ENCODE measurements at regions not wholly inside any gene's neighbourhood (a gene's known extent, or its start where the extent isn't known, plus 50 kb on each side); places are given as distances from the start of the nearest gene placed in this dataset.

DNA sequence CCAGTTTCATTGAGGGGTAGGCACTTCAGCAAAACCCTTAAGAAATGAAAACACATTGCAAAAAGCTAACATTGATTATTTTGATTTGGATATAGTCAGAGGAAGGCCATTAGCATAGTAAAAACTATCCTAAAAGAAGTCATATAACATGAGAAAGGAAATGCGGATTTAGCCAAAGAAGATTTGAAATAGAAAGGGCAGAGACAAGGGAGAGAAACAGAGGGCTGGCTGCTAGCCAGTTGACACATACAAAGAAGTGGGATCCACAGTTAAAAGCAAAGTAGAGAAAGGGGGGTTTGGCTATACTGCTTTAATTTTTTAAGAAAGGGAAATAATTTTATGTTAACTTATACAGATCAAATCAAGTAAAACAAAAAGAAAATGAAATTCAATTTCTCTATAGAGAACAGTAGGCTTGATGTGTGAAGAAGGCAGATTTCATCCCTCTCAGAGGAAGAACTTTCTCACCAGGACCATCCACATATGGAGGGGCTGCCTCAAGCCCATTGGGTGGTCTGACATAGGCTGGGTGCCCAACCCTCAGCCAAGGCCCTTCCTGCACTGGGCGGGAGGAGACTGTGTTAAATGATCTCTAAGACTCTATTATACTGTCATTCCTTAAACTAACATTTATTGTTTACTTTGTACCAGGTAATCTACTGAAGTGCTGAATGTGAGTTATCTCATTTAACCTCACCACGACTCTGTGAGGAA lies 420.3 kb downstream of the CCDC91 start:
- Histone ChIP-seq H3K4me3 (ENCODE audit: low read depth, low read length, poor library complexity, severe bottlenecking) (no peak overlapping the region), H3K9ac (ENCODE audit: low read length) (no peak overlapping the region), H3K79me2 (ENCODE audit: insufficient read depth, low read length) (no peaks in the 10 kb centered on the region), H3K27ac (ENCODE audit: low read depth, low read length, poor library complexity, severe bottlenecking) (no peak overlapping the region), H4K20me1 (ENCODE audit: insufficient read depth, low read length) (no peaks in the 10 kb centered on the region), H3K36me3 (ENCODE audit: insufficient read depth, low read length) (no peaks in the 10 kb centered on the region), H3K4me1 (ENCODE audit: insufficient read depth, low read length, severe bottlenecking) (no peaks in the 10 kb centered on the region), H2AFZ (ENCODE audit: low read length) (no peak overlapping the region), H3K27me3 (ENCODE audit: insufficient read depth, low read length) (no peaks in the 10 kb centered on the region), H3K4me2 (ENCODE audit: low read length) (no peak overlapping the region), H3K9me3 (ENCODE audit: low read length) (peaks cover 6% of the 10 kb centered on the region; the same call in 1 of the 2 replicates), H3K9me2 (ENCODE audit: low read depth, low read length) (no peaks in the 10 kb centered on the region), H3F3A (ENCODE audit: insufficient read depth, low read length) (no peaks in the 10 kb centered on the region)
- TF ChIP-seq EZH2 (IDR thresholded peaks at IDR 0.05; ENCODE audit: borderline replicate concordance, low read length), result no peak
- TF ChIP-seq, protein P1, sequence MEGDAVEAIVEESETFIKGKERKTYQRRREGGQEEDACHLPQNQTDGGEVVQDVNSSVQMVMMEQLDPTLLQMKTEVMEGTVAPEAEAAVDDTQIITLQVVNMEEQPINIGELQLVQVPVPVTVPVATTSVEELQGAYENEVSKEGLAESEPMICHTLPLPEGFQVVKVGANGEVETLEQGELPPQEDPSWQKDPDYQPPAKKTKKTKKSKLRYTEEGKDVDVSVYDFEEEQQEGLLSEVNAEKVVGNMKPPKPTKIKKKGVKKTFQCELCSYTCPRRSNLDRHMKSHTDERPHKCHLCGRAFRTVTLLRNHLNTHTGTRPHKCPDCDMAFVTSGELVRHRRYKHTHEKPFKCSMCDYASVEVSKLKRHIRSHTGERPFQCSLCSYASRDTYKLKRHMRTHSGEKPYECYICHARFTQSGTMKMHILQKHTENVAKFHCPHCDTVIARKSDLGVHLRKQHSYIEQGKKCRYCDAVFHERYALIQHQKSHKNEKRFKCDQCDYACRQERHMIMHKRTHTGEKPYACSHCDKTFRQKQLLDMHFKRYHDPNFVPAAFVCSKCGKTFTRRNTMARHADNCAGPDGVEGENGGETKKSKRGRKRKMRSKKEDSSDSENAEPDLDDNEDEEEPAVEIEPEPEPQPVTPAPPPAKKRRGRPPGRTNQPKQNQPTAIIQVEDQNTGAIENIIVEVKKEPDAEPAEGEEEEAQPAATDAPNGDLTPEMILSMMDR (IDR thresholded peaks at IDR 0.05; ENCODE audit: low read length), result no peak

DNA sequence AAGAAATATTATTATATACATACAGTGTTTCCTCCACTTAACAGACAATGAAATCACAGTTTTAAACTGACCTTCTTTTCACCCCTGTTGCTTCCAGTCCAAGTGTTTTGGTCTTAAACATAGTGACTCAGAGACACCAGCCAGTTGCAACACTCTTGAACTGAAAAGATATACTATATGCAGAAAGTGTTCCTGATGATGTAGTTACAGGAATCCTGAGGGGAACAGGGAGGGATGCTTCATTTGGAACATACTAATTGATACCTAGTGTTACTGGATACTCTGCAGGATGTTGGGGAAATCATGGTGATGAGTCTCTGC lies 420.8 kb downstream of the CCDC91 start:
- Histone ChIP-seq H3K27me3 (ENCODE audit: insufficient read depth, low read length) (no peaks in the 10 kb centered on the region), H3K4me2 (ENCODE audit: low read length) (no peak overlapping the region), H3K4me3 (ENCODE audit: low read depth, low read length, poor library complexity, severe bottlenecking) (no peak overlapping the region), H4K20me1 (ENCODE audit: insufficient read depth, low read length) (no peaks in the 10 kb centered on the region), H3K9me2 (ENCODE audit: low read depth, low read length) (no peaks in the 10 kb centered on the region), H3K36me3 (ENCODE audit: insufficient read depth, low read length) (no peaks in the 10 kb centered on the region), H3K9me3 (ENCODE audit: low read length) (peaks cover 6% of the 10 kb centered on the region; the same call in 1 of the 2 replicates), H2AFZ (ENCODE audit: low read length) (no peak overlapping the region), H3K4me1 (ENCODE audit: insufficient read depth, low read length, severe bottlenecking) (no peaks in the 10 kb centered on the region), H3F3A (ENCODE audit: insufficient read depth, low read length) (no peaks in the 10 kb centered on the region), H3K79me2 (ENCODE audit: insufficient read depth, low read length) (no peaks in the 10 kb centered on the region), H3K9ac (ENCODE audit: low read length) (no peak overlapping the region), H3K27ac (ENCODE audit: low read depth, low read length, poor library complexity, severe bottlenecking) (no peak overlapping the region)
- no peak for TF ChIP-seq EZH2 (IDR thresholded peaks at IDR 0.05; ENCODE audit: borderline replicate concordance, low read length)
- TF ChIP-seq, protein P1 (IDR thresholded peaks at IDR 0.05; ENCODE audit: low read length), result no peak

DNA sequence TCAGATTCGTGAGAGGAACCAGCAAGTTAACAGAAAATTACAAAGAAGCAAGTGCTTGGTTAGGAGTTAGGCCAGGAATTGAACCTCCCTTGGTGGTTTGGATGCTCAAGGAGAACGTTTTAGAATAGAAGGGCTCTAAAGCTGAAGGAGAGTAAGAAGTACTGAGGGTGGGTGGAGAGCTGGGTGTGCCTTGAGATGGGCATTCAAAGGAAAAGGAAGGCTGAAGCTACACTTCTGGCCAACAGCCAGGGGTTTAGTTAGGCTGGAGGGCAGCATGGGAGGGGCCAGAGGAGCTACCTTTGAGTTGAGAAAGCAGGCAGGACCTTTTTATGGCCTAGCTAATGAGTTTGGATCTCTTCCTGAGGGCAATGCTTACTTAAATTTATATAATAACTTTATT lies 421.2 kb downstream of the CCDC91 start:
- Histone ChIP-seq H3K9me3 (ENCODE audit: low read length) (peaks cover 6% of the 10 kb centered on the region; the same call in 1 of the 2 replicates), H3K79me2 (ENCODE audit: insufficient read depth, low read length) (no peaks in the 10 kb centered on the region), H3K27ac (ENCODE audit: low read depth, low read length, poor library complexity, severe bottlenecking) (no peak overlapping the region), H3F3A (ENCODE audit: insufficient read depth, low read length) (no peaks in the 10 kb centered on the region), H3K9ac (ENCODE audit: low read length) (no peak overlapping the region), H3K4me3 (ENCODE audit: low read depth, low read length, poor library complexity, severe bottlenecking) (no peak overlapping the region), H3K27me3 (ENCODE audit: insufficient read depth, low read length) (no peaks in the 10 kb centered on the region), H2AFZ (ENCODE audit: low read length) (no peak overlapping the region), H3K9me2 (ENCODE audit: low read depth, low read length) (no peaks in the 10 kb centered on the region), H4K20me1 (ENCODE audit: insufficient read depth, low read length) (no peaks in the 10 kb centered on the region), H3K4me2 (ENCODE audit: low read length) (no peak overlapping the region), H3K36me3 (ENCODE audit: insufficient read depth, low read length) (no peaks in the 10 kb centered on the region), H3K4me1 (ENCODE audit: insufficient read depth, low read length, severe bottlenecking) (no peaks in the 10 kb centered on the region)
- TF ChIP-seq EZH2 (IDR thresholded peaks at IDR 0.05; ENCODE audit: borderline replicate concordance, low read length), result no peak
- TF ChIP-seq, protein P1 (IDR thresholded peaks at IDR 0.05; ENCODE audit: low read length), result no peak
